K562 (cell line): ENCODE measurements at regions not wholly inside any gene's neighbourhood (a gene's known extent, or its start where the extent isn't known, plus 50 kb on each side); places are given as distances from the start of the nearest gene placed in this dataset.

Source experiments
- ATAC-seq: fragments of 200-7000 bp; cut with Tn5 transposase; 3 replicates; pipeline ENCODE4 v1.9.1; 2020; ENCODE audit warnings: moderate library complexity
- BruUV-seq: library from RNA; stranded (reverse); fragments of 400-500 nt; replicated peaks from 2 replicates; lab custom pipeline; 2021; lab: Mats Ljungman, UMichigan
- CTCF ChIA-PET: fragments of 300-600 bp; formaldehyde crosslinking; extraction: SDS; loops from one replicate; lab custom pipeline; 2021; ENCODE audit warnings: low intra/inter-chr PET ratio; lab: Yijun Ruan, JAX
- POLR2A ChIA-PET: fragments of 300-600, 350-650 bp; sonication (Branson Sonifier 250); formaldehyde crosslinking; extraction: SDS; loops from one replicate; lab custom pipeline; 2021; ENCODE audit warnings: antibody characterized with exemption, inconsistent platforms; lab: Yijun Ruan, JAX
- DNase-seq, 4 experiments: peaks; one replicate each; pipeline versions ENCODE4 v3.0.0 to v3.0.0-alpha.2; 2011 to 2018; ENCODE audit warnings: low spot score in 3 of 4, mixed read lengths in 3 of 4; ENCODE audit errors: extremely low read depth in 1 of 4
- FAIRE-seq: peaks from 2 replicates; lab custom pipeline; 2011; peaks lifted over from hg19 to GRCh38; lab: Jason Lieb, UNC
- H2AFZ ChIP-seq: 2 replicates; pipeline ENCODE4 v1.6.0; 2011; ENCODE audit warnings: low read depth, low read length, control low read depth, inconsistent platforms
- H3K27ac ChIP-seq: fragments of 200-600 bp; 3 replicates; pipeline ENCODE4 v1.8.0; 2011; ENCODE audit warnings: low read depth, mild to moderate bottlenecking, control low read depth, inconsistent platforms, low read length, moderate library complexity, mixed read lengths; ENCODE audit errors: extremely low read depth
- H3K27me3 ChIP-seq, 2 experiments: fragments of 300-600 bp in 1 of 2; 2 replicates in 1 of 2; 3 replicates in 1 of 2; pipeline versions ENCODE4 v1.6.0 to v1.8.0; 2011; ENCODE audit warnings: inconsistent platforms in 2 of 2, low read length in 2 of 2, mild to moderate bottlenecking in 1 of 2, mixed read lengths in 1 of 2, moderate library complexity in 1 of 2; ENCODE audit not compliant: control insufficient read depth in 2 of 2, insufficient read depth in 2 of 2
- H3K36me3 ChIP-seq: fragments of 300-600 bp; 3 replicates; pipeline ENCODE4 v1.8.0; 2011; ENCODE audit warnings: mild to moderate bottlenecking, low read length, inconsistent platforms; ENCODE audit not compliant: control insufficient read depth, insufficient read depth
- H3K4me1 ChIP-seq, 2 experiments: fragments of 200-600 bp in 1 of 2; replicated peaks in 1 of 2; 2 replicates in 1 of 2; 3 replicates in 1 of 2; pipeline versions ENCODE4 v1.5.1 to v1.8.0; 2011; ENCODE audit warnings: inconsistent platforms in 2 of 2, low read length in 2 of 2, mild to moderate bottlenecking in 1 of 2, mixed read lengths in 1 of 2, moderate library complexity in 1 of 2; ENCODE audit not compliant: control insufficient read depth in 2 of 2, insufficient read depth in 2 of 2
- H3K4me2 ChIP-seq: 2 replicates; pipeline ENCODE4 v1.6.1; 2011; ENCODE audit warnings: low read length, control low read depth, inconsistent platforms, mixed read lengths; ENCODE audit not compliant: insufficient read depth
- H3K4me3 ChIP-seq: fragments of 200-600 bp; sonication (generic), shearing (Covaris generic); 2 replicates; pipeline ENCODE4 v1.5.1; 2016; ENCODE audit warnings: control low read depth, inconsistent platforms
- H3K79me2 ChIP-seq: fragments of 200-600 bp; 3 replicates; pipeline ENCODE4 v1.8.0; 2011; ENCODE audit warnings: low read length, inconsistent platforms; ENCODE audit not compliant: control insufficient read depth, insufficient read depth
- H3K9ac ChIP-seq, 2 experiments: 2 replicates each; pipeline versions ENCODE4 v1.6.0 to v1.6.1; 2011; ENCODE audit warnings: low read depth in 2 of 2, low read length in 2 of 2, control low read depth in 1 of 2, inconsistent platforms in 1 of 2, mild to moderate bottlenecking in 1 of 2, mixed read lengths in 1 of 2; ENCODE audit not compliant: insufficient read depth in 1 of 2
- H3K9me1 ChIP-seq: one replicate; pipeline ENCODE4 v1.6.0; 2011; ENCODE audit warnings: inconsistent platforms, mild to moderate bottlenecking, low read length, moderate library complexity; ENCODE audit not compliant: control insufficient read depth, insufficient read depth
- H3K9me3 ChIP-seq: replicated peaks from 2 replicates; pipeline ENCODE4 v1.5.1; 2011; ENCODE audit warnings: low read depth, low read length, inconsistent platforms; ENCODE audit not compliant: control insufficient read depth, insufficient read depth
- H4K20me1 ChIP-seq: replicated peaks from 2 replicates; pipeline ENCODE4 v1.6.1; 2011; ENCODE audit warnings: low read length, inconsistent platforms, mixed read lengths; ENCODE audit not compliant: control insufficient read depth, insufficient read depth
- ATF1 ChIP-seq, 2 experiments: fragments of 450-650 bp in 1 of 2; IDR thresholded peaks; 2 replicates each; pipeline ENCODE4 v1.6.1; 2016; ENCODE audit warnings: missing compliant biosample characterization in 1 of 2, missing genetic modification characterization in 1 of 2
- KLF10 ChIP-seq: fragments of 250-450 bp; sonication (Bioruptor Pico); IDR thresholded peaks from 2 replicates; pipeline ENCODE4 v1.6.1; 2021; ENCODE audit warnings: matching md5 sums
- KLF13 ChIP-seq: fragments of 450-650 bp; IDR thresholded peaks from 2 replicates; pipeline ENCODE4 v1.6.1; 2016; ENCODE audit warnings: missing genetic modification characterization, low read depth, mild to moderate bottlenecking, missing compliant biosample characterization, moderate library complexity, borderline replicate concordance
- MAFF ChIP-seq: IDR thresholded peaks from 2 replicates; pipeline ENCODE4 v1.6.1; 2012; ENCODE audit warnings: low read length, improper control_type of control experiment
- MAFG ChIP-seq: fragments of 450-650 bp; conservative IDR thresholded peaks from 2 replicates; pipeline ENCODE4 v1.6.1; 2016; ENCODE audit warnings: missing genetic modification characterization, missing compliant biosample characterization
- MYC ChIP-seq, 2 experiments: fragments of 250-450 bp in 1 of 2; sonication (Bioruptor Pico) in 1 of 2; IDR thresholded peaks; 2 replicates each; pipeline versions ENCODE4 v1.5.1 to v1.6.1; 2012 to 2021; ENCODE audit warnings: low read depth in 2 of 2, borderline replicate concordance in 1 of 2, improper control_type of control experiment in 1 of 2, low read length in 1 of 2, mild to moderate bottlenecking in 1 of 2, moderate library complexity in 1 of 2
- NFE2 ChIP-seq: IDR thresholded peaks from 2 replicates; pipeline ENCODE4 v1.6.1; 2014; ENCODE audit warnings: antibody characterized with exemption, low read depth
- PHF20 ChIP-seq: fragments of 450-650 bp; IDR thresholded peaks from 2 replicates; pipeline ENCODE4 v1.6.1; 2018; ENCODE audit not compliant: partially characterized antibody
- PHF21A ChIP-seq: fragments of 450-650 bp; IDR thresholded peaks from 2 replicates; pipeline ENCODE4 v1.6.1; 2017; ENCODE audit warnings: low read depth, borderline replicate concordance
- STAT6 ChIP-seq: sonication (generic); formaldehyde crosslinking; IDR thresholded peaks from 2 replicates; pipeline ENCODE4 v1.8.1; 2023; ENCODE audit warnings: mild to moderate bottlenecking, missing genetic modification reagents
- ZNF124 ChIP-seq: sonication (generic); formaldehyde crosslinking; IDR thresholded peaks from 2 replicates; pipeline ENCODE4 v1.8.1; 2022; ENCODE audit warnings: missing genetic modification reagents
- ZNF174 ChIP-seq: fragments of 250-450 bp; sonication (Bioruptor Pico); IDR thresholded peaks from 2 replicates; pipeline ENCODE4 v1.4.0; 2020; ENCODE audit warnings: mild to moderate bottlenecking
- ZNF24 ChIP-seq: fragments of 450-650 bp; IDR thresholded peaks from 2 replicates; pipeline ENCODE4 v1.6.1; 2016
- ZNF282 ChIP-seq: sonication (generic); formaldehyde crosslinking; IDR thresholded peaks from 2 replicates; pipeline ENCODE4 v1.8.1; 2023; ENCODE audit warnings: missing genetic modification reagents
- WGBS: fragments of 100-300 bp; shearing (Covaris generic); methylation state at CpG from one replicate; pipeline ENCODE4 v1.1.6; 2016; ENCODE audit warnings: low coverage, mixed read lengths; ENCODE audit not compliant: insufficient coverage; ENCODE audit errors: missing lambda C conversion rate; 5-methylcytosine and 5-hydroxymethylcytosine counted together
- in situ Hi-C: fragments of 300-500 bp; cut with MboI; formaldehyde crosslinking; loops from 4 replicates; pipeline ENCODE4 v1.15.0; 2018; ENCODE audit warnings: inconsistent platforms, mixed read lengths
- intact Hi-C: fragments of 100-400 bp; cut with micrococcal nuclease; formaldehyde crosslinking; loops from 2 replicates; pipeline ENCODE4 v1.14.2; 2022
- TF ChIP-seq, protein P1 (sequence below): sonication (generic); formaldehyde crosslinking; IDR thresholded peaks from 2 replicates; pipeline ENCODE4 v1.8.0; 2022; ENCODE audit warnings: missing genetic modification reagents, mild to moderate bottlenecking, moderate library complexity, borderline replicate concordance
- TF ChIP-seq, protein P2 (sequence below): fragments of 250-450 bp; sonication (Bioruptor Pico); IDR thresholded peaks from 2 replicates; pipeline ENCODE4 v1.8.0; 2022; ENCODE audit warnings: inconsistent platforms

DNA sequence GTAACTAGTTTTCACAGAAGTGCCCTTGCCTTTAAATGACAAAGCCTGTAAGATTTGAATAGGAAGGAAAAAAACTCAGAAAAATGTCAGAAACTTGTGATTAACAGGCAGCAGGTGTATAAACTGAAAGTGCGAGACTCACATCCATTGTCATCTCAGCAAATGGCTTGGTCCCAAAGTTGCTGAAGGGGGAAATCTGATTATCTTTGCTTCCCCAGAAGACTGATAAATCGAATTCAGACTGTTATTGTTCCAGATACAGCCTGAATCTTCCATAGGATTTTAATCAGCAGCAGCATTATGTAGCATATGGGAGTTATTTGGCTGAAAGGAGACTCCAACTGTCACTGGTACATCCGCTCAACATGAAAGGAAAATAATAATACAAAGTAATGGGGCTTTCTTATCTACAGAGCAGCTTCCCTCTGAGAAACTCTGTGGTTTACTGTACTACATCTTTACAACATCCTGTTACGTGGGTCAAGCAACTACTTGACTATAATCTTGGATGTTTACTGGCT lies 550.4 kb upstream of the CCDC54 start (continued):
- TF ChIP-seq PHF21A (no peak), KLF13 (tag) (no peak), STAT6 (CRISPR knock-in tag) (no peak)
- TF ChIP-seq, all 486 proteins: peak for 0

DNA sequence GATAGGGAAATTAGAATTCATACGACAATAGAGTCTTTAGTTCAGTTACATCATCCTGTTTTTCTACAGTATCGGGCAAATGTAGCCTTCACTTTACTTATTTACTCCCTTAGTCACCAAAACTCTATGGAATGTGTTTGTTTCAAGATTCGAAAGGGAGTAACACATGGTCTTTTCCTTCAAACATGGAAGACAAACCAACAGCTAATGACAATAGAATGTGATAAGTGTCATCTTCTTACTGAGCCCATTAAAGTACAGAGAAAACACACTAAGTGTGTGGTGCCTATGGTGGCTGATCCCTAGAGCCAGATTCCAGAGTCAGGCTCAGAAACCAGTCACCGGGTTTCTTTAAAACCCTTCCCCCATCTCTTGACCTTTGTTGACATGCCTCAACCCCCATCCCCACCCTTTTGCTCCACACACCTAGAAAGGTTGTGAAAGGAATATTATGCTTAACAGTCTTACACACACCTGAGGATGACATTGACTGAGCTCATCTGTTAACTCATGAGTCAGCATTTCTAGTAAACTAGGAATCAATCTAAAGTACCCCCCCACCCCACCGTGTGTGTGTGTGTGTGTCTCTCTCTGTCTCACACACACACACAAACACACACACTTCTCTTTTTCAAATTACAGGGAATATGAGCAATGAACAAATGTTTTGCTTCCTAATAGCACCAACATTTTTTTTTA lies 549.6 kb upstream of the CCDC54 start:
- intact Hi-C loops (no loop called here), in situ Hi-C loops (no loop called here)
- Histone ChIP-seq H3K79me2 (no peaks in the 10 kb centered on the region), H4K20me1 (no peaks in the 10 kb centered on the region), H3K4me3 (no peak overlapping the region), H3K9me3 (no peaks in the 10 kb centered on the region), H3K9ac (no peak overlapping the region), H3K4me2 (no peak overlapping the region), H3K27me3 (no peaks in the 10 kb centered on the region), H3K27ac (no peak overlapping the region), H3K4me1 (no peaks in the 10 kb centered on the region), H3K36me3 (no peaks in the 10 kb centered on the region), H2AFZ (no peak overlapping the region), H3K9me1 (no peaks in the 10 kb centered on the region)
- no peak for ATAC-seq
- CTCF ChIA-PET: no interaction called here
- no peak for FAIRE-seq
- no peak for DNase-seq
- no TSS peak for BruUV-seq
- 0% methylated on average over 5 of the region's 5 CpGs for WGBS
- POLR2A ChIA-PET: no interaction called here
- no peak for TF ChIP-seq ZNF282 (CRISPR knock-in tag)
- TF ChIP-seq ZNF174: no peak
- peak; percentile 55 for TF ChIP-seq MAFF
- TF ChIP-seq, protein P1, sequence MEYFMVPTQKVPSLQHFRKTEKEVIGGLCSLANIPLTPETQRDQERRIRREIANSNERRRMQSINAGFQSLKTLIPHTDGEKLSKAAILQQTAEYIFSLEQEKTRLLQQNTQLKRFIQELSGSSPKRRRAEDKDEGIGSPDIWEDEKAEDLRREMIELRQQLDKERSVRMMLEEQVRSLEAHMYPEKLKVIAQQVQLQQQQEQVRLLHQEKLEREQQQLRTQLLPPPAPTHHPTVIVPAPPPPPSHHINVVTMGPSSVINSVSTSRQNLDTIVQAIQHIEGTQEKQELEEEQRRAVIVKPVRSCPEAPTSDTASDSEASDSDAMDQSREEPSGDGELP: no peak
- TF ChIP-seq, protein P2, sequence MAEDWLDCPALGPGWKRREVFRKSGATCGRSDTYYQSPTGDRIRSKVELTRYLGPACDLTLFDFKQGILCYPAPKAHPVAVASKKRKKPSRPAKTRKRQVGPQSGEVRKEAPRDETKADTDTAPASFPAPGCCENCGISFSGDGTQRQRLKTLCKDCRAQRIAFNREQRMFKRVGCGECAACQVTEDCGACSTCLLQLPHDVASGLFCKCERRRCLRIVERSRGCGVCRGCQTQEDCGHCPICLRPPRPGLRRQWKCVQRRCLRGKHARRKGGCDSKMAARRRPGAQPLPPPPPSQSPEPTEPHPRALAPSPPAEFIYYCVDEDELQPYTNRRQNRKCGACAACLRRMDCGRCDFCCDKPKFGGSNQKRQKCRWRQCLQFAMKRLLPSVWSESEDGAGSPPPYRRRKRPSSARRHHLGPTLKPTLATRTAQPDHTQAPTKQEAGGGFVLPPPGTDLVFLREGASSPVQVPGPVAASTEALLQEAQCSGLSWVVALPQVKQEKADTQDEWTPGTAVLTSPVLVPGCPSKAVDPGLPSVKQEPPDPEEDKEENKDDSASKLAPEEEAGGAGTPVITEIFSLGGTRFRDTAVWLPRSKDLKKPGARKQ (CRISPR knock-in tag): no peak
- TF ChIP-seq KLF10 (CRISPR knock-in tag): no peak
- TF ChIP-seq PHF20: no peak
- no peak for TF ChIP-seq MYC (IDR thresholded peaks at IDR 0.05; ENCODE audit: low read depth, low read length)
- no peak for TF ChIP-seq MYC (CRISPR knock-in tag; IDR thresholded peaks at IDR 0.05; ENCODE audit: borderline replicate concordance, low read depth)
- TF ChIP-seq ATF1 (CRISPR knock-in tag; IDR thresholded peaks at IDR 0.05): no peak
- TF ChIP-seq ATF1 (tag; IDR thresholded peaks at IDR 0.05): no peak
- TF ChIP-seq ZNF124 (CRISPR knock-in tag): no peak
- no peak for TF ChIP-seq NFE2
- TF ChIP-seq ZNF24: no peak
- peak; percentile 63 for TF ChIP-seq MAFG (tag)
